ENCODE measurements at regions not wholly inside any gene's neighbourhood (a gene's known extent, or its start where the extent isn't known, plus 50 kb on each side); places are given as distances from the start of the nearest gene placed in this dataset.
"Not testable (repeated sequence)": the region's sequence is repeated elsewhere in the genome, so short reads cannot be mapped to it uniquely, and the experiment has no call there.

DNA sequence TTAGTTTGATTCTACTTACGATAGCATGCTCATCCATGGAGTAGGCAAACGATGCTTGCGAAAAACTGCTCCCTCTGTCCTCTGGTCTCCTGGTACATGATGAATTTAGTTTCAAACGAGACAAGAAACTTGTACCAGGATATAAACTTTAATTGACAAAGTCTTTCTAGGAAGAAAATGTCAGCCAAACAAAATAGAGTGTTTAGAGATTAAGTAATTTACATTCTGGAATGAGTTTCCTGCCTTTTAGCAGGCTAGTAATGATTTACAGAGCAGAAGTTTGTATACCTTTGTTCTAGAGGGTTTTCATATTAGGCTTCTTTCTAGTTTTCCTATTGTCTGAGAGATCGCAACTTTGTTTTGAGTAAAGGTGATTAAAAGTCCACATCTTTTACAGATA, 206.9 kb downstream of the RPL10L start:
- DNase-seq (ENCODE audit: low read depth in 2 of 2): no peak

DNA sequence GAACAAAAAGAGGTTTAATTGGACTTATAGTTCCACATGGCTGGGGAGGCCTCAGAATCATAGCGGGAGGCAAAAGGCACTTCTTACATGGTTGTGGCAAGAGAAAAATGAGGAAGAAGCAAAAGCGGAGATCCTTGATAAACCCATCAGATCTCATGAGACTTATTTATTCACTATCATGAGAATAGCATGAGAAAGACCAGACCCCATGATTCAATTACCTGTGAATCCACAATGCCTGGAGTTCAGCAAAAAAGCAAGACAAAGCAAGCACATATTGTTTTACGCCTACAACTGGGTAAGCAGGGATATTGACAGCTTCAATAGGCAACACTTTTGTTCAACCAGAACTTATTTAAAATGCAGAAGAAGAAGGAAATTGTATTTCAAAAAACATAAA, 218.2 kb downstream of the RPL10L start:
- no peak for DNase-seq (ENCODE audit: low read depth in 2 of 2)

GRCh38 chr14:46432516-46432915, 219.1 kb downstream of the RPL10L start:
- DNase-seq (ENCODE audit: low read depth in 2 of 2): no peak

DNA sequence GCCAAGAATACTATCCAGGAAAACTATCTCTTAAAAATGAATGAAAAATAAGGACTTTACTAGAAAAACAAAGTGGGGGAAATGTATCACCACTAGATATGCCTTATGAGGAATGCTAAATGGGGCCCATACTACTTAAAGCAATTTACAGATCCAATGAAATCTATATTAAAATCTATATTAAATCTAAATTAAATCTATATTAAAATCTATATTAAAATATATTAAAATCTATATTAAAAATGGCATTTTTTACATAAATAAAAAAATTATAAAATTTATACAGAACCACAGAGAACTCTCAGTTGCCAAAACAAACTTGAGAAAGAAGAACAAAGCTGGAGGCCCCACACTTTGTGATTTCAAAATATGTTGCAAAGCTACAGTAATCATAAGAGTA, 234.5 kb downstream of the RPL10L start:
- no peak for DNase-seq (ENCODE audit: low read depth in 2 of 2)

DNA sequence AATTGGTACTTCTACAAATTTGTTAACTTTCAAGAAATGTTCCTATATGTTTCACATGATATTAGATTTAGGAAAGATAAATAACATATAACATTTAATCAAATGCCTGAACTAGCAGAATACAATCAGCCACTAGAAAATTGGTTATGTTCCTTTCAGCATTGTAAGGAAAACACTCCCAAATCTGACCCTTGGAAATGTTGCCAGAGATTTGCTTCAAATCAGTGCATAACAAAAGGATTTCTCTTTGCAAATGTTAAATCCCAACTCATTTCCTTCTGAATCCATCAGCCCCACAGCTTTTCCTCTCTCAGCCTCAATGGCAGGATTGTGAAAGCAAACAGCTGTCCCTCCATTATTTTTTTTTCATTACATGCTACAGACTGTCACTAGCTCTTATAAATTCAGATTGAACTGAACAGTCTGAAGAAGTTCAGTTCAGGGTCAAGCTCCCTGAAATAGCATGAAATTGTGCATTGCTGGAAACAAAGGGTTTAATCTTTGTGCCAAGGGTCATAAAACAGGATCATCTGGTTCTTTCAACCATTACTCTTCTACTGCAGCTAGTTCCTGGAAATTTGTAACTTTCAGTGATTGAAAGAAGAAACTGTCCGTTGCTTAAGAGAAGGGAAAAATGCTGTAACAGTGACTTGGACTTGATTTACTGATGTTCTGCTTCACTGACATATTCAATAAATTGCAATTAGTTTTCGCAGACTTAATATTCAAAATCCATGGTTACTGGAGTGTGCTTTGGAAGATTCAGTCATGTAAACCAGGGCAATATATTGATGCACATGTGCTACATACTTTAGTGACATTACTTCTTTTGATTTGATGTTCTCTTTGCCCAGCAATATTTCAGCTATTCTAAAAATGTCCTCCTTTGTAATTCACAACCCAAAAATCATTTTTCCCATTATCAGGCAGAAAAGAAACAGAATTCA, 246.4 kb downstream of the RPL10L start:
- DNase-seq (ENCODE audit: low read depth in 2 of 2): no peak

DNA sequence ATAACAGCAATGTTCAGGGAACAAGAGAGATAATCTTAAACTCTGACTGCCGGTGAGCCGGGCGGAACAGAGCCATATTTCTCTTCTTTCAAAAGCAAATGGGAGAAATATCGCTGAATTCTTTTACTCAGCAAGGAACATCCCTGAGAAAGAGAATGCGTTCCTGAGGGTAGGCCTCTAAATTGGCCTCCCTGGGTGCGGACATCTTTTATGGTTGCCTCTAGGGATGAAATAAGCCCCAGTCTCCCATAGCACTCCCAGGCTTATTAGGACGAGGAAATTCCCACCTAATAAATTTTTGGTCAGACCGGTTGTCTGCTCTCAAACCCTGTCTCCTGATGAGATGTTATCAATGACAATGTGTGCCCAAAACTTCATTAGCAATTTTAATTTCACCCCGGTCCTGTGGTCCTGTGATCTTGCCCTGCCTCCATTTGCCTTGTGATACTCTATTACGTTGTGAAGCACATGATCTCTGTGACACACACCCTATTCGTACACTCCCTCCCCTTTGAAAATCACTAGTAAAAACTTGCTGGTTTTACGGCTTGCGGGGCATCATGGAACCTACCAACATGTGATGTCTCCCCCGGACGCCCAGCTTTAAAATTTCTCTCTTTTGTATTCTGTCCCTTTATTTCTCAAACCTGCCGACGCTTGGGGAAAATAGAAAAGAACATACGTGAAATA, 249.4 kb downstream of the RPL10L start:
- not testable (repeated sequence) for DNase-seq (ENCODE audit: low read depth in 2 of 2)

- no peak for DNase-seq (ENCODE audit: low read depth in 2 of 2)
Measured at GRCh38 chr14:46401066-46401465, 250.5 kb downstream of the RPL10L start.

DNA sequence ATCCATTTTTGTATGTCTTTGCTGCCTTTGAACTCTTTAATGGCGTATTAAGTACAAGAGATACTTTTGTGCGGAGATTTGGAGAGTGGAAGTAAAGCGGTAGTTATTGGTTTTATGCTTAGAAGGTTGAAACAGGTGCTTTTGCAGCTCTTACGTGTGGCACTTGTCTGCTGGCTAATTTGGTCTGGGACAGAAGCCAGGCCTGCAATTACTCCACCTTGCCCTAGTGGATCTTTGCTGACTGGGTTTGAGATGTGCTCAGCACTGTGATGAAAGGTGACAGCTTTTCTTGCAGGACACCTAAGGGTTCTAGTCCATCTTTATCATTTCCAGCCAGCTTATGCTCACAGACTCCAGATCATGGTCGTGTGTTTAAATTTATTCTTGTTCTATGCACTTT, 252.5 kb downstream of the RPL10L start:
- DNase-seq (ENCODE audit: low read depth in 2 of 2): no peak

DNA sequence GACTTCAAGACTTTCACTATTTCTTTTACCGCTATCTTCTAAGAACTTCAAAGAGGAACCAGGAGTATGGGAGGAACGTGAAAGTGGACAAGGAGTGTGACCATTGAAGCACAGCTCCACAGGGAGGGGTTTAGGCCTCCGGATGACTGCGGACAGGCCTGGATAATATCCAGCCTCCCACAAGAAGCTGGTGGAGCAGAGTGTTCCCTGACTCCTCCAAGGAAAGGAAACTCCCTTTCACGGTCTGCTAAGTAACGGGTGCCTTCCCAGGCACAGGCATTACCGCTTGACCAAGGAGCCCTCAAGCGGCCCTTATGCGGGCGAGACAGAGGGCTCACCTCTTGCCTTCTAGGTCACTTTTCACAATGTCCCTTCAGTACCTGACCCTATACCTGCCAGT, 267.0 kb downstream of the RPL10L start:
- no peak for DNase-seq (ENCODE audit: low read depth in 2 of 2)

GRCh38 chr14:46381674-46382073, 269.9 kb downstream of the RPL10L start:
- no peak for DNase-seq (ENCODE audit: low read depth in 2 of 2)

DNA sequence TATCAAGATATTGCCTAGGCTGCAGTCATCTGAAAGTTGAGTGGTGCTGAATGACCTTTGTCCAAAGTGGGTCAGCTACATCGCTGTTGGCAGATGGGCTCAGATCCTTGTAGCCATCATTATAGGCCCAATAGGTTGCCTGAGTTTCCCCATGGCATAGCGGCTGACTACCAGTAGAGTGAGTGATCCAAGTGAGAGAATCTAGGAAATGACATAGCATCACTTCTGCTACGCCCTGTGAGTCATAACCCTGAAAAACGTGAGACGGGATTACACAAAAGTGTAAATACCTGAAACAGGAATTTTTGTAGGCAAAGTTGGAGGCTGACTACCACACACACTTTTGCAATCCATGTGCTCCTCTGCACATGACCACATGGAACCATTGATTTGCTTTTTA, 273.3 kb downstream of the RPL10L start:
- no peak for DNase-seq (ENCODE audit: low read depth in 2 of 2)

DNA sequence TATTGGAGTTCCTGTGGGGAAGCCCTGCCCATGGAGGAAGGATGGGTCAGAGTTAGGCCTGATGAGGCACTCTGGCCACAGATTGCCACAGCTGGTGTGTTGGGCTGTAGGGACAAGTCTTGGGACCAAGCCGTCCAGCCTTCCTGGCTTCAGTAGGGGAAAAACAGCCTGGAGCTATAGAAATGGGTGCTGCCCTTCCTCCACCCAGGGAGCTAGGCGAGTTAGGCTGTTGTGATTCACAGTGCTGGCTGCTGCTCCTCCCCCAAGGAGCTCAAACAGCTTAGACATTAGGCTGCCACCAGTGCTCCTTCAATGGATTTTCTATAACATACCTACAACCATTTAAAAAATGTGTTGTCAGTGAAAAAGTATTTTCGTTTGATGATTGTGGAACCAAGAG, 274.3 kb downstream of the RPL10L start:
- DNase-seq (ENCODE audit: low read depth in 2 of 2): no peak

DNA sequence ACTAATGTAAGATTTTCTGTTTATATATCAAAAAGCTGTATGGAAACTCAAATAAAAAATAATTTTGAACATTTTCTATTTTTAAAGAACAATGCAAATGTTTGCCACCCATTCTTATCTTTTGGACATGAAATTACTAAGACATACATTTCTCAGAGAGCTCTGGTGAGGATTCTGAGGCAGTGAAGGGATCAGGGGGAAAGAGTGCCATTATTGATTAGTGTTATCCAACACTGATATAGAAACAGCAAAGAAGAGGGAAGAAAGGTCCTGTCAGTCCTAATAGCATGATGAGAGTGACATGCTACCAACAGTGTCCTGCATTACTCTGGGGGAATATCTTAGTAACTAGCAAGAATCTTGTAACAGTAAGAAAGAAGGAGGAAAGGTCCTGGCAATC, 282.2 kb downstream of the RPL10L start:
- no peak for DNase-seq (ENCODE audit: low read depth in 2 of 2)

GRCh38 chr14:46368275-46368674, 283.3 kb downstream of the RPL10L start:
- DNase-seq (ENCODE audit: low read depth in 2 of 2): no peak

- no peak for DNase-seq (ENCODE audit: low read depth in 2 of 2)
Measured at GRCh38 chr14:46352844-46353243, 298.7 kb downstream of the RPL10L start.

- DNase-seq (ENCODE audit: low read depth in 2 of 2): peak; percentile 1 to 15
Measured at GRCh38 chr14:46344327-46344937, 307.1 kb downstream of the RPL10L start.

DNA sequence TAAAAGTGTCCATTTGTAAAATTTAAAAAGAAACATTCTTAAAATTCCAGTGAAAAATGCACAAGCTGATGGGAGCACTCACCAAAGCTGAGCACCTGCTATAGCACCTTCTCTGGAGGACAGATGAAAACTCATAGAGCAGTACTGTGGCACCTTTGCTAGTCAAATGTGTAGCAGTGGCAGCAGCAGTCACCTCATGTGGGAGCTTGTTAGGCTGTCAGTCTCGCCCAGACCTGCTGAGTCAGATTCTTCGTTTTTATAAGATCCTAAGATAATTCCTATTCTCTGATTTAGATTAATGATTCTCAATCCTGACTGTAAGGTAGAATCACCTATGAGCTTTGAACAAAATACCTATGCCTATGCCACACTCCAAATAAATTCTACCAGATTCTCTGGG, 325.8 kb downstream of the RPL10L start:
- DNase-seq (ENCODE audit: low read depth in 2 of 2): no peak

DNA sequence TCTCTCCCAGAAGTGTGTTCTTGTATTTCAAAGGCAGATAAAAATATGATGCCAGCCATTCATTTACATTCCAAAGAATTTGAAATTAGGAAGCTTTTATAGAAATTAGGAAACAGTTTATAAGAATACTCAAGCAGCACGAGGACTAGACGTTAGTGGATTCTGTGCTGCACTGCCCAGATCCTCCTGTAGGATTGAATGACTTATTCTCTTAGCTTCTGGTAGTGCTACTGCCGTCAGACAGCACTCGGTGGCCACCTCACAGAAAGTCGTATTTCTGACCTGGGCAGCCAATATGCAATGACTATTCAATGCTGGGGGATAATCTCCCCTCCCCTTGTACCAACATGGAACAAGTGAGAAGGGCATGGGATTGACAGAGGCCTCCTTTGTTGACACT, 326.4 kb downstream of the RPL10L start:
- DNase-seq (ENCODE audit: low read depth in 2 of 2): no peak

DNA sequence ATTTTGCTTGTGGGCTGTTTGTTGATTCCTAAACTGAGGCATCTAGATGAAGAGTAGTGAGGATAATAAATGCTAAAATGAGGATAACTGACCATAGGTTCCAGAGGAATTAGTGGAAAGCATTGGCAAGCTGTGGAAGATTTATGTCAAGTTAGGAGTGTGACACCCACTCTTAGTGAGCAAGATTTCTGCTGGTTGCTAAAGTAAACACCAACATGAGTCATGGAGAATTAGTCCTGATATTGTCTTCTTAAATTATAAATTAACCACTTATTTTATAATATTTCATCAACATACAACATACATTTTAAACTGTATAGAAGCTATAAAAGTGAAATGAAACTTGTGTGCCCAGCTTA, 328.2 kb downstream of the RPL10L start:
- no peak for DNase-seq (ENCODE audit: low read depth in 2 of 2)

DNA sequence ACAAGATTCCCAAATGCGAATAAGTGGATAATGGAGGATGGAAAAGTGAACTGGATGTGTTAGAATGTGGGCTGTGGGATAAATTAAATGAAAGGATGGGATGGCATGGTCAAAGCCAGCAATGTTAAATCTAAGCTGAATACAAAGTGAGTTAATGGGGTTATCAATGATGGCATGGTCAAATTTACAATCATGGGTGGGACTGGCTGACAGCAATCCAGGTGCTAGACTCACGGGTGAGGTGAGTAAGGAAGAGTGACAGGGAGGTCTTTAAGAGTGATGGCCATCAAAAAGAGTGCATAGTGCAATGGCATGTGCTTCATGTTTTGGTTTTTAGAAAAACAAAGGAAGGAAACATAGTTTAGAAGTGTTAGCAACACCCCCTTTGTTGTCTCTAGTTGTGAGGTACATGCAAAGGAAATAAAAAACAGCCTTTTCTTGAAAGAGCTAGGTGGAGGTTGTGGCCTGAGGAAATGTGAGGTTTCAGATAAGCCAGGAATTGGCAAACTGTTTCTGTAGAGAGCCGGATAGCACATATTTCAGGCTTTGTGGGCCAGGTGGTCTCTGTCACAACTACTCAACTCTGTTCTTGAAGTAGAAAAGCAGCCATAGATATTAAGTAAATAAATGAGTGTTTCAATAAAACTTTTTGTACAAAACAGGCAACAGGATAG, 328.7 kb downstream of the RPL10L start:
- no peak for DNase-seq (ENCODE audit: low read depth in 2 of 2)

GRCh38 chr14:46322076-46322475, 329.5 kb downstream of the RPL10L start:
- no peak for DNase-seq (ENCODE audit: low read depth in 2 of 2)

- DNase-seq (ENCODE audit: low read depth in 2 of 2): no peak
Measured at GRCh38 chr14:46306267-46306666, 345.3 kb downstream of the RPL10L start.
